HG02981 (cell line): ENCODE measurements at regions not wholly inside any gene's neighbourhood (a gene's known extent, or its start where the extent isn't known, plus 50 kb on each side); places are given as distances from the start of the nearest gene placed in this dataset.

Experiments
- ATAC-seq: cut with Tn5 transposase; IDR thresholded peaks from one replicate; pipeline ENCODE4 v1.9.1; 2021; ENCODE audit warnings: mild to moderate bottlenecking, moderate library complexity; ENCODE audit not compliant: unreplicated experiment

- no peak for ATAC-seq
These were observed 86.8 kb upstream of the STARD13 start for GRCh38 chr13:33372251-33372919.

- ATAC-seq: no peak
These were observed 88.1 kb upstream of the STARD13 start for GRCh38 chr13:33373624-33374023.

GRCh38 chr13:33375421-33375820, 89.9 kb upstream of the STARD13 start:
- ATAC-seq: no peak

GRCh38 chr13:33376212-33376611, 90.7 kb upstream of the STARD13 start:
- no peak for ATAC-seq

- no peak for ATAC-seq
These were observed 91.9 kb upstream of the STARD13 start for GRCh38 chr13:33377411-33377810.

- no peak for ATAC-seq
These were observed 92.3 kb upstream of the STARD13 start for GRCh38 chr13:33377825-33378224.

- no peak for ATAC-seq
These were observed 94.1 kb upstream of the STARD13 start for GRCh38 chr13:33379608-33380007.

GRCh38 chr13:33380487-33381079, 95.0 kb upstream of the STARD13 start:
- ATAC-seq: no peak

- no peak for ATAC-seq
These were observed 95.6 kb upstream of the STARD13 start for GRCh38 chr13:33381180-33381579.

GRCh38 chr13:33381906-33382305, 96.4 kb upstream of the STARD13 start:
- ATAC-seq: no peak

- no peak for ATAC-seq
These were observed 98.4 kb upstream of the STARD13 start for GRCh38 chr13:33383724-33384577.

GRCh38 chr13:33388286-33388998, 102.9 kb upstream of the STARD13 start:
- ATAC-seq: no peak

- no peak for ATAC-seq
These were observed 107.3 kb upstream of the STARD13 start for GRCh38 chr13:33392794-33393405.

- ATAC-seq: no peak
These were observed 108.9 kb upstream of the STARD13 start for GRCh38 chr13:33394294-33394932.

- ATAC-seq: no peak
These were observed 115.7 kb upstream of the STARD13 start for GRCh38 chr13:33401238-33401637.

- ATAC-seq: no peak
These were observed 117.4 kb upstream of the STARD13 start for GRCh38 chr13:33402975-33403374.

GRCh38 chr13:33403807-33404362, 118.3 kb upstream of the STARD13 start:
- ATAC-seq: no peak

- ATAC-seq: no peak
These were observed 119.8 kb upstream of the STARD13 start for GRCh38 chr13:33405371-33405770.

GRCh38 chr13:33409673-33410510, 124.3 kb upstream of the STARD13 start:
- no peak for ATAC-seq
